HG02588 (cell line): ENCODE measurements at regions not wholly inside any gene's neighbourhood (a gene's known extent, or its start where the extent isn't known, plus 50 kb on each side); places are given as distances from the start of the nearest gene placed in this dataset.
"Not testable (repeated sequence)": the region's sequence is repeated elsewhere in the genome, so short reads cannot be mapped to it uniquely, and the experiment has no call there.

Source experiments
- ATAC-seq: cut with Tn5 transposase; IDR thresholded peaks from one replicate; pipeline ENCODE4 v1.9.1; 2021; ENCODE audit warnings: mild to moderate bottlenecking, moderate library complexity; ENCODE audit not compliant: unreplicated experiment

DNA sequence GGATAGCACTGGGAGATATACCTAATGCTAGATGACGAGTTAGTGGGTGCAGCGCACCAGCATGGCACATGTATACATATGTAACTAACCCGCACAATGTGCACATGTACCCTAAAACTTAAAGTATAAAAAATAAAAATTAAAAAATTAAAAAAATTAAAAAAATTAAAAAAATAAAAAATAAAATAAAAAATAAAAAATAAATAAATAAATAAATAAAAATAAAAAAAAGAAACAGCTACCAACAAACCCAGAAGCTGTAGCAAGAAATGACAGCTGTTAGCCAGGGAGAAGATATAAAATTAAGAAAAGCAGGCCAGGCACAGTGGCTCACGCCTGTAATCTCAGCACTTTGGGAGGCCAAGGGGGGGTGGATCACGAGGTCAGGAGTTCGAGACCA lies 361.3 kb upstream of the ATP11B start:
- not testable (repeated sequence) for ATAC-seq

DNA sequence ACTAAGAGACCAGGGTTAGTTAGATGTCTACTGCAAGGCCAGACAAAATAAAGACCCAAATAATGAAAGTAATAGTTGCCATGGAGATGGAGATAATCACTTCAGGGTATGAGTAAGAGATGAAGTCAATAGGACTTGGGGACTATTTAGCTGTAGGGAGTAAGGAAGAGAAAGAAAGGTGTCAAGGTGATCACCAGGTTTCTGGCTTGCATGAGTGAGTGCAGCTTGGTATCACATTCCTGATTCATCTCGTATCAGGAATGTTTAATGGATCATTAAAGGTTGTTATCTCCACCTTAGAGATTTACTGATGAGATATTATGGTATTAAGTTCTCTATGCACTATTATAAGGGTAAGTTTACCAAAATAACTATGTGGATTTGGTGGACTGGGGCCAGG lies 357.4 kb upstream of the ATP11B start:
- ATAC-seq = no peak

DNA sequence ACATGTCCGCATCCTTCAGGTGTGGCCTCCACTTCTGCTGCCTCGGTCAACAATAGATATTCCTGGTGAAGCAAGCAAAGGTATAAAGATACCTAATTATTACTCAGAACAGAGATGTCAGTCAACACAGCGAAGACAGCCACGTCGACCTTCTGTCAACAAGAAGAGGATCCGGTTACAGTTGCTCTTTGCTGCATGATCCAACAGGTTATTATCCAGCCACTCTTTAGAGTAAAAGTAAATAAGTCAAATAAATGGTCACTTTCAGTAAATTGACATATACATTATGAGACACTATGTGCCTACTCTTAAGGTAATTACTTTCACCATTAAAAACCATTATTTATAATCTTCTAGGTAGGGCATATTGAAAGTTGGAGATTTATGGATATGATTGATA lies 356.8 kb upstream of the ATP11B start:
- ATAC-seq = no peak

DNA sequence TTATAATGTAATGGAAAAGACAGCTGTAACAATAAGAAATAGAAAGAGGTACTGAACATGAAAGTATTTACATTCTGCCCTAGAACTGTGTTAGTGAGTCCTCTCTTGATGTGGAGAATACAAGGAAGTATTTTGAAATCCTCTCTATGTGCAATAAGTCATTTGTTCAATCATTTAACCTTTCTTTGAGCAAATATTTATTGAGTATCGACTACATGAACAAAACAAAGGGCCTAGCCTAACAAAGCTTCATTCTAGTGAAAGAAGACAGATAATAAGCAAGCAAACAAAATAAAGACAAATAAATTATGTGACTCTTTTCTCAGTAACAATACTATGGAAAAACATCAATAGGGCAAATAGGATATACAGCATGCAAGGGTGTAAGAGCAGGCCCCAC lies 354.9 kb upstream of the ATP11B start:
- ATAC-seq = no peak

DNA sequence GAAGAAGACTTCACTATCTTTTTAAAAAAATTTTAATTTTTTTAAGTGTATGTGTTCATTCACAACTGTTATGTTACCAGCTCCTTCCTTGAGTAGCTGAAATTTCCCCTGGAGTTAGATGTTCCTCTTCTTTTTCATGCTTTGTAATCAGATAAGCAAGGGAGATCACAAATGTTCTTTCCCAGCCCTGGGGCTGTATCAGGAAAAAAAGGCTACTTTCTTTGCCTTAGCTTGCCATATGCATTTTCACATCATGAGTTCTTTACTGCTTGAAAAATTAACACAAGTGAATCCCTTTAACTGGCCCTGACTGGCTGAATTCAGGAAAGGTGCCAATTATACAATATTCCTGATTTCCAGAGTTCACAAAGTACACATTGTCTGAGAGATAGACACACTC lies 353.2 kb upstream of the ATP11B start:
- no peak for ATAC-seq

DNA sequence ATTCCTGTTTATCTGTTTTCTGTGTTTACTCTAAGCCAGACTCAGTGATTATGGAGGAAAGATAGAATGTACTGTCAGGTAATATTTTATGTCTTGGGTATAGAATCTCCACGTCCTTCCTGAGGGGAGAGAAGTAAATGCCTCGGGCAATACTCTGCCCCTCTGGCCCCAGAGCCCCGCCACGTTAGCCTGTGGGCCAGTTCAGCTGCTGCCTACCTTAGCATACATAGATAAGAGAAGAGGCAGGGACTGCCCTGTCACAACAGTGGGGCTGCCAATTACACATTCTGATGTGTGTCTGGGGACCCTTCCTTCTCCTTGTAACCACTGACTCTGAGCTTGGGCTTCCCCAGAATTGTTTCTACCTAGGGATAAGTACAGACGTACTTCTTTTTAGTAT lies 347.7 kb upstream of the ATP11B start:
- ATAC-seq = no peak

DNA sequence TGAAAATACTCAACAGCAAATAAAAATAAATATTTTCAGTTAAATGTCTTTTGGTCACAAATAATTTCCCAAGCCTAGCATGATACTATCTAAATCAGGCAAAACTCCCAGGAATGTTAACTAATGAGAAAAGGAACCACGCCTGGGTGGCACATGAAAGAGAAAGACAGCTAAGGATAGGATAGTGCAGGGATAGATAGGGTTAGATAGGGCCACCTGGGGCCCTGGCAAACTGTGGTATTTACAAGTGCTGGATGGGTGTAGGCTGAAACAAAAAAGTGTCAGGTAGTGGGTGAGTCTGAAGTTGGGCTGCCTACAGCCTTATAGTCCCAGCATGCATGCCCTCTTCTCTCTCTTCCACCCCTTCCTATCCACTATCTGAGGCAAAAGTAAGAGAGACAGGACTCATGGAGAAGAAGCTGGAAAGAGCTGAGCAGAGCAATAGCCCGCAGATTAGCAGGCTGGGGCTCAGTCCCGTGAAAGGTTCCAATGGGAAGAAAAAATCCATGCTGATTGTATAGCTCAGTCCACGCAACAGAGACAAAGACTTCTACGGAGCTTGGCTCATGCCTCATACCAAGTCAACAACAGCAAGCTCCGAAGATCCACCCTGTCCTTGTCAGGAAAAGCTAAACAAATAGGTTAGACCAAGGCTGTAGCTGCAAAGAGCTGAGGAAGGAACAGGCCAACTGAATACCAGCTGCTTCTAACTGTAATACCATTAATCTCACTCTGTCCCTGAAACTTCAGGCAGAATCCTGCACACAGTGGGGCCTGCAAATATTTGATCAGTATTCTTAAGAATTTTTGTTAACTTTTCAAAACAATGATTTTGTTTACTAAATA lies 342.1 kb upstream of the ATP11B start:
- ATAC-seq = no peak

DNA sequence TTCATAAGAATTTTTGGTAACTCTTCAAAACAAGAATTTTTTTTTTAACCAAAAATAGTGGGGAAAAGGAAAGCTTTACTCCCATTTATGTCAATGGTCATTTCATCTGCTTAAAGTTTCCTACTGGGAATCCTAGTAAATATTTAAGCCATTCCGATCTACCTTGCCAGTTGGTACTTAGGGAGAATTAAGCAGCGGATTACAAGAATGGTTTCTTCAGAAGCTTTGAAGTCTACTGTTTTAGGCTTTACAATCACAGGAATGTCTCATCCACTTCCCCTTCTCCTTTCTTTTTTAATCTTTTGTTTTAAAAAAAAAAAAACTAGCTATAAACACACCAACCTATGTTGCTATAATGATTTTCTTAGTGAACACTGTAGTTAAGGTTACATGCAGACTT lies 341.4 kb upstream of the ATP11B start:
- ATAC-seq = no peak

DNA sequence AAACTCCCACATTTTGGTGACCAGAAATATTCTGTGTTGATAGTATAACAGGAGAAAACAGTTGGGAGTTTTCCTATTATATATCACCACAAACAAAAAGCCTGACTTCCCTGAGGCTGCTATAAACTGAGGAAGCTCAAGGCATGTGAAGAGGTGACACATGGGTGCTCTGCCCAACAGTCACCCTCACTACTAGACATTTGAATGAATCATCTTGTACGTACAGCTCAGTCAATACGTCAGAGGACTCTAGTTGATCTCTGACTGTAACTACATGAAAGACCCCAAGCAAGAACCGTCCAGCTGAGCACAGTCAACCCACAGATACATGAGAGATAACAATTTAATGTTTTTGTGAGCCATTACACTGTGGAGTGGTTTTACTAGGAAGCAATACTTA lies 338.3 kb upstream of the ATP11B start:
- ATAC-seq = no peak

DNA sequence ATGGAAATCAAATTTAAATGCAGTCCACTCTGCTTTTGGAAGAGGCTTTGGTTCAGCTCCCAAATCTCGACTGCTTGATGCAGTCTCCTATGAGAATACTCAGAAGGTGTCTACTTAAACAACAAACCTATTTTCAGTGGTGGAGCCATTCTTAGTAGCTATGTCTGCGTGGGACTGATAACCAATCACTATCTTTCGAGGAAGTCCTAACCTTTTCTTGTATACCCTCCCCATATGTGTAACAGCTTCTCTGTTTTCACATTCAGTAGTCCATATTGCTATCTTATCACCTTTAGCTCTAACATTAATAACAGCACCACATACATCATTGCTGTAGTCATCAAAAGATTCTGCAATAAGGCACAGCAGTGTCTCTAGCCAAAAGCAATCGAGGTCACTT lies 333.0 kb upstream of the ATP11B start:
- no peak for ATAC-seq

DNA sequence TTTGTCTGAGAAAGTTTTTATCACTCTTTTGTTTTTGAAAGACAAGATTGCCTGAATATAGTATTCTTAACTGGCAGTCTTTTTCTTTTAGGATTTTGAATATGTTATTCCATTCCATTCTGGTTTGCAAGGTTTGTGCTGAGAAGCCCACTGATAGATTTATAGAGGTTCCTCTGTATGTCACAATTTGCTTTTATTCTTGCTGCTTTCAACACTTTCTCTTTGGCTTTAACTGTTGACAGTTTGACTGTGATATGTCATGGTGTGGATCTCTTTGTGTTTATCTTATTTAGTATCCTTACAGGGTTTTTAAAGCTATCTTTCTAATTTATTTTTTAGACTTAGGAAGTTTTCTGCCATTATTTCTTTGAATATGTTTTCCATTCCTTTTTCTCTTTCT lies 331.2 kb upstream of the ATP11B start:
- no peak for ATAC-seq

DNA sequence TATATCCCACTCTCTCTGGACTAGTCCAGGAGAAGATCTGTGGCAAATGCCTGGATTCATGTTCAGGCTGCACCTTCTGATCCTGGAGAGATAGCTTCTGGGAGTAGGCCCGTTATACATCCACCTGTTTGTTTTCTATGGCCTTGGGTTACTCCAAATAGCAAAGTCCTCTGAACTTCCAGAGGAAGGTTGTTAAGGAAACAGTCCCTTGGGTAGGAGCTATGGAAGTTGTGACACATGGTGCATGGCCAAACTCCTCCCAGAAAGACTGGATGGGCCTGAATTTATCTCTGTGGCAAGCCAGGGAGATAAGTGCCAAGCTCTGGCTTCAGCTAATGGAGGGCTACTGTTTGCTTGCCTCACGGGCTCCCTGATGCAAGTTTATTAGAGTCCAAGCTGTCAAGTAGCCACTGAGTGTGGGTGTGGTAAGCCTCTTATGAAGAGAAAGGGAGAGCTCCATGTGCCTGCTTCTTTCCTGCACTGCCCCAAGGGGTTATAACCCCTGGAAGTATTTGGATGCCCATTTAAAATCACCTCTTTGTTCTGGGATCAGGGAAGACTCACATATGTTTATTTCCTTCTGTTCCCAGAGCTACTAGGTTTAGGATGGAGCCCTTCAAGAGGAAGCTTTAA lies 328.7 kb upstream of the ATP11B start:
- no peak for ATAC-seq

DNA sequence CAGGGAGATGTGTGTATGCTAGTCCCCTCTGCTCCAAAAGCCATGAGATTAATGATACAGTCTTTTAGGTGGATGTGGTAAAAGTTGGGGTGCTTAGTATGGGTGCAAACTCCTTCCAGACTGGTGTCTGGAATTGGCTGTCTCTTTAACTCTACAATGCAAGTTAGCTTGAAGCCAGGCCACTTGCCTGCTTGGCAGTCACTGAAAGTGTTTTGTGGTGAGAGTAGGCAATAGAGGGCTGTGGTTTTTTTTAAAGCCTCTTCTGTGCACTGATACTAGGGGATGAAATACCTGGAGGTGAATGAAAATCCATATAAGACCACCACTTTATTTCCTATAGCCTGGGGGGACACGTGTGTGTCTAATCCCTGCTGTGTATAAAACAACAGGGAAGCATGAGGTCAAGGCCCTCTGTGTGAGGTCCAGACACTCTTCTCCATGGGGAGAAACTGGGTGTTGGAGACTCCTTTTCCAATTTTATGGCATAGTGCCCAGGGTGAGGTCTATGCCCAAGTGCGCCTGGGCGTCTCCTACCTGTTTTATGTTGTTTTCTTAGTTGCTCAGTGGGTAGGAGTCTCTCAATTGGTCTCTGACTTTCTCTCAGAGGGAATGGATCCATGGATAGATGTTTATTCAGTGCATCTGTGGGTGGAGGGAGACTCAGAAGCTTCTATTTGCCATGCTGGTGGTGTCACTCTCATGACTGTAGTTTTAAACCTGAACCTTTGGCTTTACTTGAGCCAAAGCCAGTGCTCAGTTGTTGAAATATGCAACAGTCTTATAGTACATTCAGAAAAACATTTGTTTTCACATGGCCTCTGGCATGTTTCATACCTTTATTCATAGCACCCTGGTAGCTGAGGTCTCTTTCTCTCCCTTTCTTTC lies 327.8 kb upstream of the ATP11B start:
- no peak for ATAC-seq

DNA sequence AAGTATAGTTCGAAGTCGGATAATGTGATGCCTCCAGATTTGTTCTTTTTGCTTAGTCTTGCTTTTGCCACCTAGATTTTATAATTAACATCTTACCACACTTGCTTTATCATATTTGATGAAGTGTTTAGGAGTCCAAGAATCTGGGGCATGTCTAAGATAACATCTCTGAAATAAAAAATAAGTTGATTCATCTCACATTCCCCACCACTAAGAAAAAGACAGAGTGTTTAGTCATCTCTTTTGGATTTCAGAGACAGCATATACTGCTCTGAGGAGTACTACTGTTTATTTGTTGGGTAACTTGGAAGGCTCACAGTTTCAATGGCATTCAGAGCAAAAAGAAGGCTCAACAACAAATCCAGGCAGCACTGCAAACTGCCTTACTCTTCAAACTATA lies 324.2 kb upstream of the ATP11B start:
- no peak for ATAC-seq

DNA sequence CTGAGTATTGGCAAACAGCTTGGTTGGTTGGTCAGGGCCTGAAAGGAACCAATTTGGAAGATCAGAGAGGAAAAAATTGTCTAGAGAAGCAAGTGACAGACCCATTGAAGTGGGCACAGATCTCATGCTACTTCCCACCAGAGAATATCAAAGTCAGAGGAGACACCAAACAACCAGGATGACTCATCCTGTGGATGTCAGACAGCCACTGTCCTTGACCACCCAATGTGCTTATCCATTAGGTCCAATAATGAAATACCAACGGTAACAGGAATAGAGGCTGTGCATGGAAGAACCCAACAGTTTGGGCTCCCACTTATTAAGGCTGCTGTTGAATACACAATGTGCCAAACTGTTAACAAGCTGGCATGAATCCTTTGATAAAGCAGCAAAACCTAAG lies 323.1 kb upstream of the ATP11B start:
- ATAC-seq = no peak

DNA sequence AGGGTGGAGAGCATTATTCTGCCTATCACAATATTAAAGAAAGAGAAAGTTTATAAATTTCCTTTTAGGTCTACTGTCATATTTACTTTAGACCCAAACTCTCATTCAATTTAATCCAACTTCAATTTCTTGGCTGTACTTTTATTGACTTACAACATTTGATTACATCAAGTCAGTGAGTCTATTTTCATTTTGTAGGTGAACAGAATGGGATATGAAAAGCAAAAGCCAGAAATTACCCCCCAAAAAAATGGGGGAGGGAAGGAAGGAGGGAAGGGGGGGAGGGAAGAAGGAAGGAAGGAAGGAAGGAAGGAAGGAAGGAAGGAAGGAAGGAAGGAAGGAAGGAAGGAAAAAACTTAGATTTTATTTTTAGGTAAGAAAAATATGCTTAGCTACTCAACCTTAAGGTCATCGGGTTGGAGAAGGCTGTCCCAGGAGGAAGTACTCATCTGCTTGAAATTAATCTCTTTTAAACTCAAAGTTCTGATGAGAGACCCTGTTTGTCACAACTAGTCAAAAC lies 320.1 kb upstream of the ATP11B start:
- no peak for ATAC-seq

DNA sequence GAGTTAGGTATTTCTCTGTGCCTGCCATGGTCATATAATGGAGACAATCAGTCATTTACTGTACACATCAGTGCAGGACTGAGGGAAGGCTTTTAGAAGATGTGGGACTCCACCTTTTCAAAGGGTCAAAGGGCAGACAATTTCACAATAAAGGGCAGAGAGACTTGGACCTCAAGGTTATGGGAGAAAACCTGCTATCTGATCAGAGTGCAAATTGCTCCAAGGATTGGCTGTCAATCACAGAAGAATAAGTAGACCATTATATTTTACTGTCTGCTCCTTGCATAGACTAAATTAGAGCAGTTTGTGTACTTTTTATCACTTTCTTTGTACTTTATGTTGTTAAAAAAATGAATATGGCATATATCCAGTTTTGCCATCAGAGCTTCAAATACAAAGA lies 314.9 kb upstream of the ATP11B start:
- ATAC-seq = no peak

DNA sequence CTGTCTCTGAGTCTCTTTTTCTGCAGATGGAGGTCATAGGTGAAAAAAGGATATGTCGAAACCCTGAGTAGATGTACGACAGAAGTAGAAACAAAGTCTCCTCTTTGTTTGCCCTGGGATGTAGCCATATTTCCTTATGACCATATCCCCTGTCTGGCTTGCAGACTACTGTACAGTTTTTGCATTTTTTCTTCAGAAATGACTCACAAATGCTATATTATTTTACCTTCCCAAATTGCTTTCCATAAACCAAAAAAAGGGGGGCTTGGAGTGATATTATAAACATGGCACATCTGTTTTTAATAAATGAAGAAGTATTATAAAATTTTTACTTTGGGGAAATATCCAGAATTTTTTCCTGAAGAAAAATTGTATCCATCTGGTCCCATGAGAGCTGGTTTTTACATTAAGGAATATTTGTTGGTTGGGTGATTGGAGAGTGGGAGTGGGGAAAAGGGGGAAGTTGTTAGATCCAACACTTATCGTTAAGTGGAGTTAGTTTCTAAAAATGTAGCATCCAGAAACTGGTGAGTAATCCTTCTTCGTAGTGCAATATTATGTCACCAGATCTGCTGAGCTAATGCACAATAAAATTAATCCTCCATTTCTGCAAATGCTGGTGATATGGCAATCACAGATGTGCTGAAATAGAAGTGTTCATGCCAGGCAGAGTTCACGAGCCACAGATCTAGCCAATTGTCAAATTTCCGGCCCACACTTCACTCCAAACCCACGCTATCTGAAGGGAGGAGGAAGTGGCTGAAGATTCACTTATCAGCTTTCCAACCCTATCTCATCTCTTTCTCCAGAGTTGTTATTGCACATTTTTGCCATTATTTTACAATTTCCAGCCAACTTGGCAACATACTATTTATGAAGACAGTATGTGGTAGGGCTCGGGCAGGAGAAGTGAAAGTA lies 313.6 kb upstream of the ATP11B start:
- no peak for ATAC-seq

DNA sequence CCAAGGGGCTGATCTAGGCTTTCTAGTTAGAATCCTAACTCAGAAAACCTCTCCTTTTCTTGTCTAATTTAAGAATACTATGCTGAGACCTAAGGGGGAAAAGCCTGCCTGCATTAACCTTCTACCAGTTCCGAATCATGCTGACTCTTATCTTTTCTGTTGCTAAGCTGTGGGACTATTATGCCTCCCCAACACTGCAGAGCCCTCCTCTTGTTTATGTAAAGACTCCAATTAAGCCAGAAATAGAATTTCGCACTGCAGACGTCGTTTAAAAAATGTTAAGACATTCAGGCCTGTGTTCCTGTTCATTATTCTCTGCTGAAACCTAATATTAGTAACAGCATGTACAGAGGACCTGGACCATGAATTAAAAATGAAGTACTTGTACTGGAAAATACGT lies 310.6 kb upstream of the ATP11B start:
- ATAC-seq = no peak

DNA sequence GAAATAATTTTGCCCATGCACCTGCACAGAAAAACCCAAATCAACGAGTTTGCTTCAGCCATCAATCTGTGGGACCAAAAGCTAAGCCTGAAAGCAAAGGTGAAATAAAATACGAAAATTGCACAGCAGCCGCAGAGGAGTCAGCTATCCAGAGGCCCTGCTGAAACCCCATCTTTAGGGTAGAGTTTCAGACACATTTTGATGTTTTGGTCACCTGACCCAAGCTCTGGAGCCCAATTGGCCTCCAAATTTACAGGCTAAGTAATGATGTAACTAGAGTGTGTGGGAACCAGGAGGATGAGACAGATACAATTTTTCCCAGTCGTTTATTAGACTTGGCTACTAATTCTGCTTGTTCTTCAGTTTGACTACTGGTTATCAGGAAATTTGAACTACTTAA lies 308.6 kb upstream of the ATP11B start:
- no peak for ATAC-seq
